ENCODE measurements at regions not wholly inside any gene's neighbourhood (a gene's known extent, or its start where the extent isn't known, plus 50 kb on each side); places are given as distances from the start of the nearest gene placed in this dataset.

- H3K27me3 ChIP-seq (ENCODE audit: insufficient read depth) = no peaks in the 10 kb centered on the region; the same call in 1 of the 2 replicates
- ChIA-PET CTCF (interaction anchor here (0.7 to 1.7 kb wide), 3 partner anchors 14 to 236 kb away, joined by 3 to 4 read pairs (median 3); no protein-coding TSS in a partner anchor), POLR2A (no interaction called here)
- H2AFZ ChIP-seq (ENCODE audit: low read depth) = no peak overlapping the region
- peaks cover 0 to 3% of the 10 kb centered on the region in 2 experiments; a peak in 2 of 4 replicates for H3K4me1 ChIP-seq (ENCODE audit: control insufficient read depth in 1 of 2, insufficient read depth in 2 of 2, low read depth in 1 of 2, low read length in 1 of 2)
- H3K27ac ChIP-seq (ENCODE audit: low read depth in 2 of 2, low read length in 1 of 2) = no peak overlapping the region
- TF ChIP-seq EP300 (IDR thresholded peaks at IDR 0.05; ENCODE audit: borderline replicate concordance in 1 of 2, low read depth in 1 of 2, low read length in 1 of 2) (peak in 1 of 2 experiments; percentile 96; a peak in 2 of 4 replicates), POLR2AphosphoS5 (IDR thresholded peaks at IDR 0.05; ENCODE audit: low read depth, low read length) (peak; percentile 50; the same call in 1 of the 2 replicates), FOXJ3 (CRISPR knock-in tag; IDR thresholded peaks at IDR 0.05) (0 out of 2 replicates have a peak, but pooled peaks have one; percentile 32), CHD2 (IDR thresholded peaks at IDR 0.05; ENCODE audit: low read length, partially characterized antibody) (peak; percentile 94), RAD21 (IDR thresholded peaks at IDR 0.05; ENCODE audit: low read length) (peak; percentile 49), PBX3 (IDR thresholded peaks at IDR 0.05) (peak; percentile 30; the same call in 1 of the 2 replicates), RCOR1 (IDR thresholded peaks at IDR 0.05; ENCODE audit: low read length) (peak; percentile 100), ZBTB33 (IDR thresholded peaks at IDR 0.05; ENCODE audit: borderline replicate concordance, low read depth) (no peak), TAF1 (IDR thresholded peaks at IDR 0.05; ENCODE audit: borderline replicate concordance, low read depth, low read length) (no peak), GATA2 (CRISPR knock-in tag; IDR thresholded peaks at IDR 0.05) (peak; percentile 96), TCF12 (IDR thresholded peaks at IDR 0.05) (peak; percentile 70; the same call in 1 of the 2 replicates), SIN3A (IDR thresholded peaks at IDR 0.05; ENCODE audit: borderline replicate concordance, low read depth, low read length) (no peak), USF1 (IDR thresholded peaks at IDR 0.05; ENCODE audit: borderline replicate concordance, low read depth) (no peak), USF2 (IDR thresholded peaks at IDR 0.05; ENCODE audit: borderline replicate concordance, low read depth, low read length) (no peak), MXI1 (IDR thresholded peaks at IDR 0.05; ENCODE audit: low read depth, low read length) (no peak)
- H3K79me2 ChIP-seq (ENCODE audit: insufficient read depth) = no peaks in the 10 kb centered on the region
- peak; percentile 48 for DNase-seq
- H4K20me1 ChIP-seq (ENCODE audit: insufficient read depth) = no peaks in the 10 kb centered on the region
- H3K4me3 ChIP-seq (ENCODE audit: low read depth in 2 of 2, low read length in 1 of 2) = no peak overlapping the region
- H3K9me3 ChIP-seq = no peaks in the 10 kb centered on the region
- no peak overlapping the region for H3K9ac ChIP-seq
- no peak overlapping the region for H3K4me2 ChIP-seq
- WGBS (ENCODE audit: low lambda C conversion rate) = 0% methylated on average over 2 of the region's 2 CpGs
- no peaks in the 10 kb centered on the region for H3F3A ChIP-seq (replicated peaks; ENCODE audit: insufficient read depth)
- H3K36me3 ChIP-seq (replicated peaks in 1 of 2; ENCODE audit: control insufficient read depth in 1 of 2, insufficient read depth in 2 of 2, low read length in 1 of 2) = no peaks in the 10 kb centered on the region
- no peaks in the 10 kb centered on the region for H3K9me2 ChIP-seq
Measured at GRCh38 chr4:108255203-108255747, 86.5 kb upstream of the LEF1 start.
